HG02885 (cell line): ENCODE measurements at regions not wholly inside any gene's neighbourhood (a gene's known extent, or its start where the extent isn't known, plus 50 kb on each side); places are given as distances from the start of the nearest gene placed in this dataset.

Experiments used
- ATAC-seq: cut with Tn5 transposase; IDR thresholded peaks from one replicate; pipeline ENCODE4 v1.9.1; 2021; ENCODE audit warnings: mild to moderate bottlenecking; ENCODE audit not compliant: unreplicated experiment, poor library complexity

GRCh38 chr7:8378349-8379019, 54.9 kb upstream of the NXPH1 start:
- no peak for ATAC-seq

GRCh38 chr7:8379264-8379663, 54.1 kb upstream of the NXPH1 start:
- no peak for ATAC-seq

- ATAC-seq: no peak
Measured at GRCh38 chr7:8380130-8380529, 53.3 kb upstream of the NXPH1 start.

- ATAC-seq: no peak
Measured at GRCh38 chr7:8382004-8382730, 51.2 kb upstream of the NXPH1 start.
